Activated naive CD8-positive, alpha-beta T cell treated with anti-CD3 and anti-CD28 coated beads, Interleukin-2, amount 50 U/mL, for 24 hours (primary cell): ENCODE measurements at regions not wholly inside any gene's neighbourhood (a gene's known extent, or its start where the extent isn't known, plus 50 kb on each side); places are given as distances from the start of the nearest gene placed in this dataset.

ENCODE experiments used
- ATAC-seq: fragments of 150-1000 bp; cut with Tn5 transposase; one replicate; pipeline ENCODE4 v1.10.0; 2021
- DNase-seq: peaks from one replicate; pipeline ENCODE4 v3.0.0; 2021
- H3K27ac Mint-ChIP-seq: one replicate; pipeline ENCODE4 v1.8.0; 2021; ENCODE audit warnings: mild to moderate bottlenecking, mixed read lengths
- H3K27me3 Mint-ChIP-seq: one replicate; pipeline ENCODE4 v1.8.0; 2021; ENCODE audit warnings: mixed read lengths
- H3K36me3 Mint-ChIP-seq: one replicate; pipeline ENCODE4 v1.8.0; 2021; ENCODE audit warnings: low read depth, mixed read lengths
- H3K4me1 Mint-ChIP-seq: one replicate; pipeline ENCODE4 v1.8.0; 2021; ENCODE audit warnings: mixed read lengths
- H3K4me3 Mint-ChIP-seq: one replicate; pipeline ENCODE4 v1.8.0; 2021; ENCODE audit warnings: mild to moderate bottlenecking, moderate library complexity, mixed read lengths
- H3K9me3 Mint-ChIP-seq: one replicate; pipeline ENCODE4 v1.8.0; 2021; ENCODE audit warnings: mixed read lengths

DNA sequence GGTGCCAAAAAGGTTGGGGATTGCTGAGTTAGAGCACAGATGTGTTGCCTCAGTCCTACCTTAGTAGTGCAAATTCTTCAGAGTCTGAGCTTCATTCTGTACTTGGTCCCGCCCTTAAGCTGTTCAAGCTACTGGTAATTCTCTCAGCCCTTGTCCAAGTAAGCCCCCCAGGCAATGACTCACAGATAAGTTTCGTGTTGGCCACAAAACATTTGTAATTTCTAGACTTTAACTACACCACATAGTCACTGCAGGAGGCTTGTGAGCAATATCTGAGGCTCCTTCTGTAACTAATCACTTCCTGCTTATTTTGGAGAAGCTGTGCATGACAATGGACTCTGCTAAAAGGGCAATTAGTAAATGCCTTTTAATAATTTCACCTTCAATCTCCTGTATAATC is 1420.5 kb downstream of the PCDH7 start:
- H3K4me3 Mint-ChIP-seq, result no peak overlapping the region
- H3K9me3 Mint-ChIP-seq, result peaks cover 10% of the 10 kb centered on the region

DNA sequence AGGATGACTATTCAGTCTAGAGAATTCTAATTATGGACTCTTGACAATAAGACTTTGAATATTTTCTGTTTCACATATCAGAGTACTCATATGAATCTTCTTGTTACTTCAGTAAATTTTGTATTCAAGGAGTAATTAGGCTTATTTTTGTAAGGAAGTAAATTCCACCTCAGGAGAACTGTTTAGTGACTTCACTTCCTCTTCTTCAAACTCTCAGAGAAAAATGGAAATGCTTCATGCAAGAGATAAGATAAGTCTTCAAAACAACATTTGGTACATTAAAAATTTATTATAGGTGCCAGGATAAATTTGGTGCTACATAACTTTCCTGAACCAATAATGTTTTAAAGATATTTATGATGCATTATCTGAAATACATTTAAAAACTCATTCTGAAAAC is 1421.9 kb downstream of the PCDH7 start:
- no peak for DNase-seq
- no peak overlapping the region for H3K27ac Mint-ChIP-seq
- H3K4me3 Mint-ChIP-seq, result no peak overlapping the region
- H3K36me3 Mint-ChIP-seq, result no peaks in the 10 kb centered on the region
- peaks cover 10% of the 10 kb centered on the region for H3K9me3 Mint-ChIP-seq
- no peaks in the 10 kb centered on the region for H3K4me1 Mint-ChIP-seq
- no peak for ATAC-seq
- no peaks in the 10 kb centered on the region for H3K27me3 Mint-ChIP-seq

More for the DNA sequence above, 1420.5 kb downstream of the PCDH7 start:
- Mint-ChIP-seq H3K4me1 (no peaks in the 10 kb centered on the region), H3K36me3 (no peaks in the 10 kb centered on the region), H3K27me3 (no peaks in the 10 kb centered on the region), H3K27ac (no peak overlapping the region)
- ATAC-seq (no peak), DNase-seq (no peak)

DNA sequence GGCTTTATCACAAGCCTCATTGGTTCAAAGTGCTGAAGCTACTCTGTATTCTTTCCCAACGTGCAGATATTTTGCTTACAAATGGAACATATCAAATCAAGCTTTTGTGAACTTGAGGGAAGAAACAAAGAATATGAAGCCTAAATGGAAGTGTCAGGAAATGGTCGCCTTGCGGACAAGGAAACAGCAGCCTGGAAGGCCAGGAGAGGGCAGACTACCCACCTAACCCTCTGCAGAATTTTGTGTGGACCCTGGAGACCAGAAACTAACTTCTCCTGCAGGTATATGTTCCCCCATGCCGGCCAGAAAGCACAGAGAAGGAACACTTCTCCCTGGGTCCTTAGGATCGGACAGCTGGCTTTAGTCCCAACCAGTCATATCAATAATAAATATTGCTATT is 1425.8 kb downstream of the PCDH7 start:
- peaks cover 11% of the 10 kb centered on the region for H3K9me3 Mint-ChIP-seq
- H3K27me3 Mint-ChIP-seq, result no peaks in the 10 kb centered on the region
- H3K4me1 Mint-ChIP-seq, result no peaks in the 10 kb centered on the region
- no peak overlapping the region for H3K4me3 Mint-ChIP-seq
- H3K27ac Mint-ChIP-seq, result no peak overlapping the region
- H3K36me3 Mint-ChIP-seq, result no peaks in the 10 kb centered on the region
- no peak for DNase-seq
- ATAC-seq, result no peak

DNA sequence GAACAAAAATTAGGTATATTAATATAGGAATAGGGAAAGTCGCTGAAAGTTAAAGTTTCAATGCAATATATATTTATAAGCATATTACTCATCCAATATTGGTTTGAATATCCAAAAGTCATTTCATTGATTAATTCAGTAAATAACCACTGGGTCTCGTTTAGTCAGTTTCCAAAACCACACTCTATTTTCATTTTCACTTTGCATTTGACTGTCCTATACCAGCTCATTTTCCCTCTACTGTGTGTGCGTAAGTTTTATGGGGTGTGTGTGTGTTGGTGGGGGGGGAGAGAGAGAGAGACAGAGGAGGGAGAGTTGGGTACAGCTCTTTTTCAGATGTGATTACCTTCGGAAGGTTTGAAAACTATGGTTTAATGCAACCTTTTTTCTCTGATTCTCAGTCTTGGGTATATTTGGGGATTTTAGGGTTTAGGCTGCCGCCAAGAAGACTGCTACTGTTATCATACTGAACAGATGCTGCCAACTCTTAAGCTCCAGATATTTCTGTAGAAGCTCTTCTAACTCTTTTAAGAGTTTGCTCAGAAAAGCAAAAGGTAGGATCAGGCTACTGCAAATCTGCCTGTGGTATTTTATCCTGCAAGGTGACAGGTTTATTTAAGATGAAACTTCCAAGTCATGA is 1427.4 kb downstream of the PCDH7 start:
- DNase-seq, result no peak
- Mint-ChIP-seq H3K4me3 (no peak overlapping the region), H3K27me3 (no peaks in the 10 kb centered on the region), H3K27ac (no peak overlapping the region), H3K9me3 (peaks cover 11% of the 10 kb centered on the region), H3K36me3 (no peaks in the 10 kb centered on the region), H3K4me1 (no peaks in the 10 kb centered on the region)
- no peak for ATAC-seq

DNA sequence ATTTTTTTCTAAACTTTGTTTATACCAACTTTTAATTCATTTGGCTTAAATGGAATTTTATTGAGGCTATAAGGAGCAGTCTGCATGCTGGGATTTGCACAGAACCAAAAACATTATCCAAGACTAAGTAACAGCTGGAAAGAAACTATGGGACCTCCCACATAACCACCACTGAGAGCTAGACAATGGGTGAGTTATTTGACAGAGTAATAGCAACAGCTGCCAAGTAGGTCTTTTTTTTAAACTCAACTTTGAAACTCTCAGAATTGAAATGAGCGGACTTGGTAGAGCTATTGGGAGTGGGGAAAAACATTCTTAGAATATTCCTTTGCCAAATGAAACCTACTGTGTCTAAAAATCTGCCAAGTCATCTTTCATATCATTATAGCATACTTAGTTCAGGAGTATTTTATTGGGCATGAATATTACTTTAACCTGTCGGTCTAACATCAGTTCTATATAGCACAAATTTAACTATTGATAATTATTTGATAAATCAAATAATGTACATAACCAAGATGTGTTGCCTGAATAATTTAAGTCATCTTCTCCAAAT is 1428.0 kb downstream of the PCDH7 start:
- Mint-ChIP-seq H3K4me3 (no peak overlapping the region), H3K27ac (no peak overlapping the region), H3K27me3 (no peaks in the 10 kb centered on the region), H3K36me3 (no peaks in the 10 kb centered on the region), H3K4me1 (no peaks in the 10 kb centered on the region), H3K9me3 (peaks cover 11% of the 10 kb centered on the region)
- ATAC-seq (no peak), DNase-seq (no peak)

DNA sequence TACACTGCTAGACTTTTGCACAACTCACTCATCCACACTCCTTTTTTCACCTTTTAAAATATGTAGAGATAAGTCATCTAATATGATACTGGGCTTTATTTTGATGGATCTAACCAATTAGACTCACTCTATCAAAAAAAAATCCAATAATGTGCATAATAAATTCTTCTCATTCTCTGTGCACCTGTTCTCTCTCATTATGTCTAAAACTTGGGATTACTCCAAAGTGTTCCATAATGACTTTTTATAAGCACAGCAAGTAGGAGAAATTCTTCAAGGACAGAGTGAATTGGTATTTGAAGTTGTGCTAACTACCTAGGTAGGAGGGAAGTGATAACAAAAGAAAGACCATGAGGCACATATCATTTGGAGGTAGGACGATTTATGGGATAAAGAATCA is 1438.8 kb downstream of the PCDH7 start:
- peaks cover 27% of the 10 kb centered on the region for H3K9me3 Mint-ChIP-seq
- no peaks in the 10 kb centered on the region for H3K4me1 Mint-ChIP-seq
- H3K27ac Mint-ChIP-seq, result no peak overlapping the region
- ATAC-seq (no peak), DNase-seq (no peak)
- no peak overlapping the region for H3K4me3 Mint-ChIP-seq
- H3K36me3 Mint-ChIP-seq, result no peaks in the 10 kb centered on the region
- no peaks in the 10 kb centered on the region for H3K27me3 Mint-ChIP-seq

DNA sequence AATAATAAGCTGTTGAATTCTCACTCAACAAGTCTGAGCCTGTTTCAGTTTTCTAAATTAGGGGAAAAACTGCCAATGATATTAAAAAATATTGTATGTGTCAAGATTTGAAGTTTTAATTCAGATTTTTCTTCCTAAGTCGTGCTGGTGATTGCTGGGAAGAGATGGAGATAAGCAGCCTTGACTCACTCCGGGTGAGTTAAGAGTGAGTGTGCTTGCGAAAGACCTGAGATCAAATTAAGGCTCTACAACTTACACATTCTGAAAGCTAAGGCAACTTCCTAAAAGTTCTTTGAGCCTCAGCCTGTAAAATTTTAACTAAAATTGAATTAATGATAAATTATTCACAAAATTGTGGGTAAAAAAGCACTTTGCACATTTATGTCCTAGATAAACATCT is 1441.2 kb downstream of the PCDH7 start:
- DNase-seq (no peak), ATAC-seq (no peak)
- Mint-ChIP-seq H3K27me3 (no peaks in the 10 kb centered on the region), H3K4me1 (no peaks in the 10 kb centered on the region), H3K36me3 (no peaks in the 10 kb centered on the region), H3K9me3 (peaks cover 20% of the 10 kb centered on the region), H3K4me3 (no peak overlapping the region), H3K27ac (no peak overlapping the region)

DNA sequence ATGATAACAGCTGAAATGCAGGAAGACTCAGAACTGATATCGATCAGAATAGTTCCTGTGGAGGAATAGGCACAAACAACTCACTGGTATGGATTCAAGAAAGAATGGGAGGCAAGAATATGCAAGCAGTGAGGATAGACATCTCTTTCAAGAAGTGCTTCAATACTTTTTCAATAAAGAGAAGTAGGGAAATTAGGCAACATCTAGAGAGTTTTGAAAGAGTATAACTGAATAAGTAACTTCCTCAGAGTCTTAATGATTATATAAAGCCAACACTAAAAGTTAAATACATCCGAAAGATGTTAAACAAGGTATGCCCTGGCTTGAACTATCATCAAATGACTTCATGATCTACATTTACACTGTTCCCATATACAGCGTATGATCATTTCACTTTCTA is 1443.0 kb downstream of the PCDH7 start:
- Mint-ChIP-seq H3K4me1 (no peaks in the 10 kb centered on the region), H3K27ac (no peak overlapping the region), H3K4me3 (no peak overlapping the region), H3K36me3 (no peaks in the 10 kb centered on the region), H3K9me3 (peaks cover 16% of the 10 kb centered on the region), H3K27me3 (no peaks in the 10 kb centered on the region)
- ATAC-seq (no peak), DNase-seq (no peak)

DNA sequence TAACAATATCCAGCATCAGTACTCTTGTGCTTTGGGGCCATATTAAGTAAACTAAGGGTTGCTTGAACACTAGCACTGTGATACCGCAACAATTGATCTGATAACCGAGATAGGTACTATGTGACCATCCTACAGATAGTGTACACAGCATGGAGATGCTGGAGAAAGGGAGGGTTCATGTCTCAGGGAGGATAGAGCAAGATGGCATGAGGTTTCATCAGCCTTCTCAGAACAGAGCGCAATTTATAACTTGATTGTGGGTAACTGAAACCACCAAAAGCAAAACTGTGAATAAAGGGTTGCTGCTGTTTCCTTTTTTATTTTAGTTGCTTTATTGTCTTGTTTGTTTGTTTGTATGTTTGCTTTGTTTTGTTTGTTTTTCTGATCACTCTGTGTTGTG is 1449.7 kb downstream of the PCDH7 start:
- Mint-ChIP-seq H3K9me3 (peaks cover 17% of the 10 kb centered on the region), H3K4me3 (no peak overlapping the region), H3K27ac (no peak overlapping the region), H3K4me1 (no peaks in the 10 kb centered on the region), H3K36me3 (no peaks in the 10 kb centered on the region), H3K27me3 (no peaks in the 10 kb centered on the region)
- ATAC-seq, result no peak
- no peak for DNase-seq

DNA sequence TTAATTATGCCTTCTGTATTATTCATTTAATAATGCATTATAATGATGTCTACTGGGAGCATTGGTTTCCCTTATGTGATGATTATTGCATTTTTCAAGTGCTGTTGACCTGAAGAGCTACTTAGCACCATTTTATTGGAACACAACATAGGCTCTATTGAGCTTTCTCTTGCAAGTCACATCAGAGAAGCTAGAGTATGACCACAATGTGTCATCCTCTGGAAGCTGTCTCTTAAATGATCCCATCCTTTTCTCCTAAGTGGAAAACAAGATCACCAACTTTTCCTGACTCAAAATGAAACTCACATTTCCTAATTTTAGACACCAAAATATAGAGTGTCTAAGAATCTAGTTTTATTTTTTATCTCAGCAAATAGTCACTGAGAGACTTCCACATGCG is 1451.9 kb downstream of the PCDH7 start:
- no peaks in the 10 kb centered on the region for H3K27me3 Mint-ChIP-seq
- ATAC-seq (no peak), DNase-seq (no peak)
- peaks cover 17% of the 10 kb centered on the region for H3K9me3 Mint-ChIP-seq
- H3K27ac Mint-ChIP-seq, result no peak overlapping the region
- H3K36me3 Mint-ChIP-seq, result no peaks in the 10 kb centered on the region
- no peak overlapping the region for H3K4me3 Mint-ChIP-seq
- no peaks in the 10 kb centered on the region for H3K4me1 Mint-ChIP-seq

DNA sequence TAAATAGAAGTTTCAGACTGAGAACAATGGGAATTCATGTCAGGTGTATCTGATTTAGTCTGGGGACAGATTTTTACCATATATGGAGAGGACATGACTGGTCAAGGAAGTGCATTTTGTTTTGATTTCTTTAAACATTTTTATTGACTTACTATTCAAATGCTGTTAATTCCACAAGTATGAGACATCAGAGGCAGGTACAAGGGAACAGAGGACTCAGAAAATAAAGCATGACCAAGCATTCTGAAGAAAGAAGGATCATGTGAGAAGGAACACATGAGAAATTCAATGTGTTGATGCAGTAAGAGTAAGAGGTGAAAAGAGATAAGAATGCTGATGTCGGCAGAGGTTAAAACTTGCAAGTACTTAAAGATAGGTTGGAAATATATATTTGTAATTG is 1452.6 kb downstream of the PCDH7 start:
- DNase-seq (no peak), ATAC-seq (no peak)
- no peaks in the 10 kb centered on the region for H3K4me1 Mint-ChIP-seq
- H3K27ac Mint-ChIP-seq, result no peak overlapping the region
- H3K36me3 Mint-ChIP-seq, result no peaks in the 10 kb centered on the region
- H3K27me3 Mint-ChIP-seq, result no peaks in the 10 kb centered on the region
- no peak overlapping the region for H3K4me3 Mint-ChIP-seq
- peaks cover 17% of the 10 kb centered on the region for H3K9me3 Mint-ChIP-seq

DNA sequence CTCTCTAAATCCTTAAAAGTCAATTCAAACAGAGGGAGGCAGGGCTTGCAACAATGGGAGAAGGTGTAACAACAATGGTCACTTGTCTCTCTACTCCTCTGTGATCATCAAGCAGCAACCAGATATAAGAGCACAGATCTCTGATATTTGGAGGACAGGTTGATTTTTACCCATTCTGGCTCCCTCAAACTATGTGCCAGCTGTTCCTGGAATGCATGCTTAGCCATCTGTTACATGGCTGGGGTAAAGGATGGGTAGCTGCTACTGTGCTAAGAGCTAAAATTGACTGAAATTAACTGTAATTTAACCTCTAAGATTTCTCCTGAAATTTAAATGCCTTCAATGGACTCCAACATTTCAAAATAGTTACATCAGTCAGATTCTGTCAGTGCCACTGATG is 1459.9 kb downstream of the PCDH7 start:
- Mint-ChIP-seq H3K4me1 (no peaks in the 10 kb centered on the region), H3K36me3 (no peaks in the 10 kb centered on the region), H3K27ac (no peak overlapping the region), H3K9me3 (peaks cover 21% of the 10 kb centered on the region), H3K27me3 (no peaks in the 10 kb centered on the region), H3K4me3 (no peak overlapping the region)
- no peak for DNase-seq
- ATAC-seq, result no peak

DNA sequence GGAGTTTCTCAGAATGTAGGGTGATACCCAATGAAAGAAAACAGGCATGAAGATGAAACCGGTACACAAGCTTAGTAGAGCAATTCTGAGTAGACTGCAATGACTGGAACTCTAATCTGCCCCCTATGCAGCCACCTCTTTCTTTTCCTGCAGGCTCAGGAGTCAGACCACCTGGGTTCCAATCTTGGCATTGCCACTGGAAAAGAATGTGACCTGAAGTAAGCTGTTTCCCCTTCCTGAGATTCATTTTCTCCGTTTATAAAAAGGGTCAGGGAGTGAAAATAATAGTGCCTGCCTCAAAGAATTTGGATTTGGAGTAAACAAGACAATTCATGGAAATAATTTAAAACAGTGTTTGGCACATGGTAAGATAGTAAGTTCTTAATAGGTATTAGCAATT is 1464.0 kb downstream of the PCDH7 start:
- no peak overlapping the region for H3K4me3 Mint-ChIP-seq
- peaks cover 18% of the 10 kb centered on the region for H3K9me3 Mint-ChIP-seq
- H3K27me3 Mint-ChIP-seq, result no peaks in the 10 kb centered on the region
- H3K27ac Mint-ChIP-seq, result no peak overlapping the region
- ATAC-seq (no peak), DNase-seq (no peak)
- no peaks in the 10 kb centered on the region for H3K4me1 Mint-ChIP-seq
- no peaks in the 10 kb centered on the region for H3K36me3 Mint-ChIP-seq

DNA sequence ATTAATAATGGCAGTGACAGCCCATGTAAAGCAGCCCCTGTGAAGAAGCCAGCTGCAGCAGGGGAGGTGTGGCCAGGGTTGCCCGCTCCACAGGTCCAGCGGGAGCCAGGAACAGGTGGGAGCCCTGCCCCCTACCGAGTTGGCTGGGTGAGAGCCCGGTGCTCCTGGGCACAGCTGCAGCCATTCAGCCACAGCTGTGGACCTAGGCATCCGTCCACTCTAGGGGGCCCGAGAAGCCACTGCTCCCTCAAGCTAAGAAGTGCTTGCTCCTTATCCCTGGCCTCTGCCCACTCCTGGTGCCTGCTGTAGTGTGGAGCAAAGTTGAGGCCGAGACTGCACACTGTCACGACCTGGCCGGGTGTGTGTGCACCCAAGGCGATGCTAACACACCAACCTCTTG is 1469.0 kb downstream of the PCDH7 start:
- Mint-ChIP-seq H3K4me1 (no peaks in the 10 kb centered on the region), H3K27ac (no peak overlapping the region), H3K27me3 (no peaks in the 10 kb centered on the region), H3K9me3 (peaks cover 5% of the 10 kb centered on the region), H3K36me3 (no peaks in the 10 kb centered on the region), H3K4me3 (no peak overlapping the region)
- no peak for DNase-seq
- no peak for ATAC-seq

DNA sequence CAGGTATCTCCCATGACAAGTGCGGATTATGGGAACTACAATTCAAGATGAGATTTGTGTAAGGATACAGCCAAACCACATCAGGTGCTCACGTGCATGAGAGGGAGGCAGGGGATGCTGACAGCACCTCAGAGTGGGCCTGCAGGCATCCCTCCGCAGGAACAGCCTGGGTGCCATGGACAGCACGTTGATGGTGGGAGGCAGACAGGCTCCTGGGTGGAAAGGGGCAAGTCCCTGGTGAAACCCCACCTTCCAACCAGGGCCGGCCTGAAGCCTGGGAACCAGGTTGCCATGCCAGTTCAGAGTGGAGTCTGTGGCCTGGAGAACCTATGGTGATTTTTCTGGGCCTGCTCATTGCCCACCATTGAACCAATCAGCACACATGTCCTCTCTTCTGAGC is 1469.6 kb downstream of the PCDH7 start:
- no peaks in the 10 kb centered on the region for H3K27me3 Mint-ChIP-seq
- peaks cover 7% of the 10 kb centered on the region for H3K9me3 Mint-ChIP-seq
- no peak for DNase-seq
- no peak for ATAC-seq
- H3K4me1 Mint-ChIP-seq, result no peaks in the 10 kb centered on the region
- no peaks in the 10 kb centered on the region for H3K36me3 Mint-ChIP-seq
- H3K27ac Mint-ChIP-seq, result no peak overlapping the region
- no peak overlapping the region for H3K4me3 Mint-ChIP-seq

DNA sequence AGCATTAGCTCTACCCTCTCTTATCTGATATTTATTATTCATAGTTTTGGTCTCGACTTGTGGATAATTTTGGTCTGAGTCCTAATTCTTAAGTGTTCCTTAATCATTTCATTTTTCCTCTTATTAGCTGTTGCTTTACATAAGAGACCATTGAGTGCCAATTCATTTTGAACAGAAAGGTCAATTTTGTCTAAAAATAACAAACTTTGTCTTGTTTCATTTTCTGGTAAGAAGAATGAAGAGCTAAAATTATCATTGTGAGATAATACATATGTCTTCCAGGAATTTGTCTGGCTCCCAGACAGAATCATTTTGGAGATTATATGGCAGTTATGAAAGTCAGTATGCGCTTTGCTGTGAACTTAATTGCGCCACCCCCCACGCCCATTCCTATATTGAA is 1471.8 kb downstream of the PCDH7 start:
- H3K27ac Mint-ChIP-seq, result no peak overlapping the region

More for the DNA sequence above, 1471.8 kb downstream of the PCDH7 start:
- ATAC-seq, result no peak
- H3K4me3 Mint-ChIP-seq, result no peak overlapping the region
- no peaks in the 10 kb centered on the region for H3K36me3 Mint-ChIP-seq
- H3K4me1 Mint-ChIP-seq, result no peaks in the 10 kb centered on the region
- no peaks in the 10 kb centered on the region for H3K27me3 Mint-ChIP-seq
- peaks cover 9% of the 10 kb centered on the region for H3K9me3 Mint-ChIP-seq
- DNase-seq, result no peak
